ENCODE measurements at regions not wholly inside any gene's neighbourhood (a gene's known extent, or its start where the extent isn't known, plus 50 kb on each side); places are given as distances from the start of the nearest gene placed in this dataset.

GRCh38 chrX:43141885-43142284 lies 363.9 kb upstream of the PPP1R2C start:
- intact Hi-C loops (cut with micrococcal nuclease; ENCODE audit: unreplicated experiment): no loop called here
- CTCF ChIA-PET: no interaction called here

DNA sequence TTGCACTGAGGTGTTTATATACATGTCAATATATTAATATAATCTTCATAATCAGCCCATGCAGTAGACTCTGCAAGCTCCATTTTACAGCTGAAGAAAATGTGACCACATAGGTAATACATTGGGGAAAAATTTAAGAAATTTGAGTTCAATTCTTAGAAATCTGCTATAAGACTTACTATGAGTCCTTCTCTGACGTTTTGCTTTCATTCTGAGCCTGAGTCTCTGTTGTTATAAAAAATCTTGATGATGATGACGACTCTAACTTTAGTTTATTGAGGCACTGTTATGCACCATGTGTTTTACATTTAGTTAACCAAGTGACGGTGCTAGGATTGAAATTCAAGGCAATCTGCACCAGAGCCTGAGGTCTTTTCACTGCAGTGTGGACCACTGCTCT lies 370.3 kb upstream of the PPP1R2C start:
- Histone ChIP-seq H2AFZ (no peak overlapping the region), H3K27me3 (ENCODE audit: insufficient read depth, low read depth) (no peaks in the 10 kb centered on the region), H4K20me1 (ENCODE audit: insufficient read depth) (no peaks in the 10 kb centered on the region), H3K4me2 (no peak overlapping the region), H3F3A (ENCODE audit: insufficient read depth, low read depth) (no peaks in the 10 kb centered on the region), H3K4me3 (no peak overlapping the region), H3K9me3 (ENCODE audit: insufficient read depth, low read depth) (no peaks in the 10 kb centered on the region), H3K27ac (no peak overlapping the region), H3K36me3 (ENCODE audit: low read depth) (no peaks in the 10 kb centered on the region), H3K79me2 (ENCODE audit: low read depth) (no peaks in the 10 kb centered on the region), H3K4me1 (replicated peaks; ENCODE audit: insufficient read depth) (no peaks in the 10 kb centered on the region), H3K9me2 (ENCODE audit: insufficient read depth) (no peaks in the 10 kb centered on the region)
- TF ChIP-seq CTCF (conservative IDR thresholded peaks at IDR 0.05) (no peak), EZH2 (IDR thresholded peaks at IDR 0.05; ENCODE audit: low read depth) (no peak)
- CTCF ChIA-PET: no interaction called here
- DNase-seq: no peak
- POLR2A ChIA-PET (ENCODE audit: unreplicated experiment): no interaction called here
- intact Hi-C loops (cut with micrococcal nuclease; ENCODE audit: unreplicated experiment): no loop called here
- no TSS peak for BruUV-seq (replicated peaks)

More at GRCh38 chrX:43141885-43142284, 363.9 kb upstream of the PPP1R2C start:
- Histone ChIP-seq H3K27ac (no peak overlapping the region), H3K79me2 (ENCODE audit: low read depth) (no peaks in the 10 kb centered on the region), H3K9me3 (ENCODE audit: insufficient read depth, low read depth) (no peaks in the 10 kb centered on the region), H3K36me3 (ENCODE audit: low read depth) (no peaks in the 10 kb centered on the region), H3K4me2 (no peak overlapping the region), H3K4me3 (no peak overlapping the region), H2AFZ (no peak overlapping the region), H3F3A (ENCODE audit: insufficient read depth, low read depth) (no peaks in the 10 kb centered on the region), H3K27me3 (ENCODE audit: insufficient read depth, low read depth) (no peaks in the 10 kb centered on the region), H3K9me2 (ENCODE audit: insufficient read depth) (no peaks in the 10 kb centered on the region), H3K4me1 (replicated peaks; ENCODE audit: insufficient read depth) (no peaks in the 10 kb centered on the region), H4K20me1 (ENCODE audit: insufficient read depth) (no peaks in the 10 kb centered on the region)
- POLR2A ChIA-PET (ENCODE audit: unreplicated experiment): no interaction called here
- BruUV-seq (replicated peaks): no TSS peak
- no peak for DNase-seq
- no peak for TF ChIP-seq CTCF (conservative IDR thresholded peaks at IDR 0.05)
- TF ChIP-seq EZH2 (IDR thresholded peaks at IDR 0.05; ENCODE audit: low read depth): no peak

DNA sequence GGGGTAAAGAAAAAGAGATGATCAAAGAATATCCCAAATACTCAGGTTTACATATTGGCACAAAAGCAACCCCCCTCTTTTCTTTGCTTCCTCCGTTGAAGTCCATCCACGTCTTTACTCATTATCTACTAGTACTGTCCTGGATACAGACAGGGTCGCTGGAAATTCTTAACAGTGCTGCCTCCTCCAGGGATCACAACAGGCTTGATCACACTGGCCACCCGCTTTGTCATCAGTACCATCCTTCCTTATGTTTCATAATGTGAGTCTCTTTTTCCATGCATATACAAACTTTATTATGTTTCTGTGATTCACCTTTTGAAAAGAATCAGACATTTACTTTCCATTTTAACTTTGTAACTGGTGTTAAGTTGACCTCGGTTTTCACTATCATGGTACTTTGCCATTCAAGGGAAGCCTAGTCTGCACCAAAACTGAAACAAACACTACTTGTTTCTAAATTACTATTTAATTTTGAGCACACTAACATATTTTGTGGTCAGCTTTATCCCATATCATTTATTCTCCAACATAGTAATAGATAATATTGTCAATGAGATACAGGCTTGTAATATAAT lies 387.5 kb upstream of the PPP1R2C start:
- no peak for DNase-seq
- H3K4me2 ChIP-seq: no peak overlapping the region
- H3K36me3 ChIP-seq (ENCODE audit: low read depth): no peaks in the 10 kb centered on the region
- H3F3A ChIP-seq (ENCODE audit: insufficient read depth, low read depth): no peaks in the 10 kb centered on the region
- no peaks in the 10 kb centered on the region for H3K79me2 ChIP-seq (ENCODE audit: low read depth)
- intact Hi-C loops (cut with micrococcal nuclease; ENCODE audit: unreplicated experiment): no loop called here
- TF ChIP-seq EZH2 (IDR thresholded peaks at IDR 0.05; ENCODE audit: low read depth) (no peak), CTCF (conservative IDR thresholded peaks at IDR 0.05) (no peak)
- H3K9me2 ChIP-seq (ENCODE audit: insufficient read depth): no peaks in the 10 kb centered on the region
- BruUV-seq (replicated peaks): no TSS peak
- ChIA-PET POLR2A (ENCODE audit: unreplicated experiment) (no interaction called here), CTCF (no interaction called here)
- H4K20me1 ChIP-seq (ENCODE audit: insufficient read depth): no peaks in the 10 kb centered on the region
- no peaks in the 10 kb centered on the region for H3K27me3 ChIP-seq (ENCODE audit: insufficient read depth, low read depth)
- H3K27ac ChIP-seq: no peak overlapping the region
- no peaks in the 10 kb centered on the region for H3K9me3 ChIP-seq (ENCODE audit: insufficient read depth, low read depth)
- no peaks in the 10 kb centered on the region for H3K4me1 ChIP-seq (replicated peaks; ENCODE audit: insufficient read depth)
- H3K4me3 ChIP-seq: no peak overlapping the region
- H2AFZ ChIP-seq: no peak overlapping the region
